Ascending aorta (tissue), 2 donors: ENCODE measurements at regions not wholly inside any gene's neighbourhood (a gene's known extent, or its start where the extent isn't known, plus 50 kb on each side); places are given as distances from the start of the nearest gene placed in this dataset.
A peak's percentile ranks its signal among the peaks of the same experiment; 100 is the strongest.

Experiments
- DNase-seq, 2 donors: peaks; one replicate each; pipeline ENCODE4 v3.0.0-alpha.2; 2019; ENCODE audit warnings: low spot score in 2 of 2
- H3K27ac ChIP-seq, 2 donors: fragments of 200-600 bp; sonication (generic); one replicate each; pipeline ENCODE4 v1.5.1; 2016 to 2017; ENCODE audit warnings: mild to moderate bottlenecking in 1 of 2
- H3K27me3 ChIP-seq: fragments of 200-600 bp; sonication (generic); one replicate; pipeline ENCODE4 v1.5.1; 2017
- H3K36me3 ChIP-seq, 2 donors: fragments of 200-600 bp; sonication (generic); one replicate each; pipeline ENCODE4 v1.5.1; 2016
- H3K4me1 ChIP-seq, 2 donors: fragments of 200-600 bp; sonication (generic); one replicate each; pipeline ENCODE4 v1.5.1; 2016 to 2017; ENCODE audit warnings: mild to moderate bottlenecking in 1 of 2
- H3K4me3 ChIP-seq, 2 donors: fragments of 200-600 bp; sonication (generic); one replicate each; pipeline ENCODE4 v1.5.1; 2016 to 2017; ENCODE audit warnings: mild to moderate bottlenecking in 1 of 2
- H3K9me3 ChIP-seq, 2 donors: fragments of 200-600 bp; sonication (generic); one replicate each; pipeline ENCODE4 v1.5.1; 2016
- CTCF ChIP-seq, 3 experiments: fragments of 200-600 bp in 2 of 3; fragments of 450-650 bp in 1 of 3; sonication (generic) in 2 of 3; IDR thresholded peaks; one replicate each; pipeline ENCODE4 v1.5.1; 2016 to 2019; ENCODE audit warnings: antibody characterized with exemption in 3 of 3, mild to moderate bottlenecking in 1 of 3, moderate library complexity in 1 of 3
- intact Hi-C: fragments of 100-400 bp; cut with DNase I; formaldehyde crosslinking; loops from one replicate; pipeline ENCODE4 v1.15.1; 2023

DNA sequence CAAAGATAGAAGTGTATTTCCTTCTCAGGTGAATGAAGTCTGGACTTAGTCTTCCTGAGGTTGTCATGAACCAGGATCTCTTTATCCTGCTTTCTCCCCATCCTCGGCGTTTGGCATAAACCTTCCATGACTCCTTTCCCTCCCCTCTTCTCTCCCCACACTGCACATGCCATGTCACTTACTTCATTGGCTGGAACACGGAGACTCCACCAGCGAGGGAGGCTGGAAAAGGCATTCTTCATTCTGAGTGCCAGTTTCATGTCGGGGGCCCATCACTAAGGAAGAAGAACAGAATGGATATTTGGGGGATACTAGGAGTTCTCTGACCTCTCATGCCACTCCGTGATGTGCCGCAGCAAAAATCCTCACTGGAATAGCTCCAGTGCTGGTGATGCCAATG is 105.6 kb downstream of the VCPKMT start:
- intact Hi-C loops, result no loop called here
- Histone ChIP-seq H3K36me3 (no peaks in the 10 kb centered on the region), H3K4me3 (no peak overlapping the region), H3K27me3 (no peaks in the 10 kb centered on the region), H3K9me3 (no peaks in the 10 kb centered on the region), H3K27ac (peak overlapping the region; percentile 47 to 67), H3K4me1 (peaks cover 3 to 4% of the 10 kb centered on the region in 2 donors)
- no peak for TF ChIP-seq CTCF (IDR thresholded peaks at IDR 0.05)
- no peak for DNase-seq

DNA sequence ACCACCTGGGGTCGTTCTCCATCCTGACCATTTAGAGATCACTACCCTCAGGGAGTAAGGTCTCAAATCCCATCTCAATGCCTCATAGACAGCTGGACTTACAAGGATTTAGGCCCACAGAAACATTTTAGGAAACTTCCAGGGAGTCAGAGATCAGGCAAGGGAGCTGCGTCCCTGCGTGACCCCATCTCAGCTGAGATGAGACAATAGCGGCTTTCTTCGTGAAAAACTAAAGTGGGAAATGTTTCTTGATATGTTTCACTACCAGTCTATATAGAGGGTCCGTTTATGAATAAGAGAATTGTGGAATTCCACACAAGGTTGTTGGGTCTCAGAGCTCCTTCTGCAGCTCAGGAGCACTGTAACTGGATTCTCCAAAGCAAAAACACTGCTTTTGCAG is 105.1 kb downstream of the VCPKMT start:
- intact Hi-C loops, result no loop called here
- H3K27ac ChIP-seq, result peak overlapping the region in 1 of 2 donors; percentile 67

GRCh38 chr14:50012644-50013043 is 103.7 kb downstream of the VCPKMT start:
- Histone ChIP-seq H3K36me3 (no peaks in the 10 kb centered on the region), H3K4me3 (no peak overlapping the region), H3K27me3 (no peaks in the 10 kb centered on the region), H3K9me3 (no peaks in the 10 kb centered on the region), H3K27ac (no peak overlapping the region), H3K4me1 (peaks cover 3 to 9% of the 10 kb centered on the region in 2 donors)
- DNase-seq, result no peak
- no peak for TF ChIP-seq CTCF (IDR thresholded peaks at IDR 0.05)
- intact Hi-C loops, result no loop called here

More for the DNA sequence above, 105.1 kb downstream of the VCPKMT start:
- peaks cover 3 to 4% of the 10 kb centered on the region in 2 donors for H3K4me1 ChIP-seq
- H3K4me3 ChIP-seq, result no peak overlapping the region
- no peaks in the 10 kb centered on the region for H3K27me3 ChIP-seq
- TF ChIP-seq CTCF (IDR thresholded peaks at IDR 0.05), result no peak
- no peak for DNase-seq
- H3K36me3 ChIP-seq, result no peaks in the 10 kb centered on the region
- H3K9me3 ChIP-seq, result no peaks in the 10 kb centered on the region

GRCh38 chr14:50013198-50013918 is 103.0 kb downstream of the VCPKMT start:
- no peak for TF ChIP-seq CTCF (IDR thresholded peaks at IDR 0.05)
- H3K4me3 ChIP-seq, result no peak overlapping the region
- intact Hi-C loops, result no loop called here
- H3K36me3 ChIP-seq, result no peaks in the 10 kb centered on the region
- no peak overlapping the region for H3K27ac ChIP-seq
- no peak for DNase-seq
- no peaks in the 10 kb centered on the region for H3K27me3 ChIP-seq
- H3K4me1 ChIP-seq, result peaks cover 3 to 16% of the 10 kb centered on the region in 2 donors
- no peaks in the 10 kb centered on the region for H3K9me3 ChIP-seq

DNA sequence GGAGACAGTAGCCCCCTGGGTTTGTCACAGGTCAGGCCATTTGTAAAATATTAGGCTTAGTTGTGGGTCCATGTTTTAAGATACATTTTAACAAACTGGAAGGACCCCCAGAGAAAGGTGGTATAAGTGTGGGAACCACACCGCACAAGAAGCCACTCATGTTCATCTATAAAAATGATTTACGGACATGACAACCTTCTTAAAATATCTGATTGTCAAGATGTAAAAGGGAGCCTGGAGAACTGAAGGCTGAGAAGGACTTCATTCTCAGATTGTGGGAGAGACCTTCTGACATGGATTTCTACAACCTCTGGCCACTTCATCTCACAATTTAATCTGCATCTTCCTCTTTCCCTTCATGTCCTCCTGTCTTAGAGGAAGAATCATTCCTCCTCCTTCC is 102.4 kb downstream of the VCPKMT start:
- Histone ChIP-seq H3K27me3 (no peaks in the 10 kb centered on the region), H3K36me3 (no peaks in the 10 kb centered on the region), H3K4me3 (no peak overlapping the region), H3K9me3 (no peaks in the 10 kb centered on the region), H3K27ac (no peak overlapping the region), H3K4me1 (peaks cover 3 to 21% of the 10 kb centered on the region in 2 donors)
- intact Hi-C loops, result no loop called here
- DNase-seq, result no peak
- no peak for TF ChIP-seq CTCF (IDR thresholded peaks at IDR 0.05)
